GM12873 (cell line): ENCODE measurements at regions not wholly inside any gene's neighbourhood (a gene's known extent, or its start where the extent isn't known, plus 50 kb on each side); places are given as distances from the start of the nearest gene placed in this dataset.

Source experiments
- CTCF ChIP-seq: IDR thresholded peaks from 2 replicates; pipeline ENCODE4 v1.5.1; 2012; ENCODE audit warnings: low read depth, mild to moderate bottlenecking, moderate library complexity, low read length, control low read depth; ENCODE audit not compliant: insufficient read depth; ENCODE audit errors: missing control alignments

GRCh38 chr1:96521010-96521409 is 200.6 kb upstream of the PTBP2 start:
- TF ChIP-seq CTCF = no peak

GRCh38 chr1:96521994-96522760 is 199.4 kb upstream of the PTBP2 start:
- TF ChIP-seq CTCF = no peak

- no peak for TF ChIP-seq CTCF
Observed at GRCh38 chr1:96522927-96523326, 198.7 kb upstream of the PTBP2 start.

GRCh38 chr1:96524100-96524499 is 197.5 kb upstream of the PTBP2 start:
- no peak for TF ChIP-seq CTCF

GRCh38 chr1:96525657-96526557 is 195.7 kb upstream of the PTBP2 start:
- TF ChIP-seq CTCF = no peak

- no peak for TF ChIP-seq CTCF
Observed at GRCh38 chr1:96533820-96534219, 187.8 kb upstream of the PTBP2 start.

GRCh38 chr1:96536581-96536980 is 185.0 kb upstream of the PTBP2 start:
- TF ChIP-seq CTCF = no peak
